H1 (cell line): ENCODE measurements at regions not wholly inside any gene's neighbourhood (a gene's known extent, or its start where the extent isn't known, plus 50 kb on each side); places are given as distances from the start of the nearest gene placed in this dataset.

Source experiments
- CTCF ChIA-PET: fragments of 300-600 bp; sonication (Branson Sonifier 250); formaldehyde crosslinking; loops from one replicate; lab custom pipeline; 2021; ENCODE audit not compliant: partially characterized antibody; lab: Charles Lee
- POLR2A ChIA-PET: fragments of 300-600 bp; sonication (Branson Sonifier 250); formaldehyde crosslinking; loops from one replicate; lab custom pipeline; 2021; ENCODE audit warnings: inconsistent platforms; ENCODE audit not compliant: partially characterized antibody; lab: Charles Lee
- DNase-seq, 2 experiments: peaks; one replicate each; pipeline versions ENCODE4 v3.0.0 to v3.0.0-alpha.2; 2010 to 2022; ENCODE audit warnings: low spot score in 2 of 2, low read depth in 1 of 2, mixed read lengths in 1 of 2
- FAIRE-seq: peaks from 2 replicates; lab custom pipeline; 2011; peaks lifted over from hg19 to GRCh38; lab: Jason Lieb, UNC
- H2AFZ ChIP-seq: 2 replicates; pipeline ENCODE4 v1.8.1; 2012; ENCODE audit warnings: low read length, inconsistent platforms
- H2AK5ac ChIP-seq: 2 replicates; pipeline ENCODE4 v1.6.1; 2013; ENCODE audit warnings: low read depth, low read length
- H2BK120ac ChIP-seq: replicated peaks from 2 replicates; pipeline ENCODE3; 2013; ENCODE audit warnings: low read depth, low read length, inconsistent platforms
- H2BK12ac ChIP-seq: 2 replicates; pipeline ENCODE4 v1.6.1; 2013; ENCODE audit warnings: low read depth, low read length
- H2BK15ac ChIP-seq: 2 replicates; pipeline ENCODE4 v1.6.1; 2013; ENCODE audit warnings: low read length
- H2BK20ac ChIP-seq: 2 replicates; pipeline ENCODE4 v1.6.1; 2013; ENCODE audit warnings: low read length
- H2BK5ac ChIP-seq: 2 replicates; pipeline ENCODE4 v1.6.1; 2013; ENCODE audit warnings: low read depth, low read length
- H3K14ac ChIP-seq: 2 replicates; pipeline ENCODE4 v1.6.1; 2013; ENCODE audit warnings: inconsistent platforms; ENCODE audit not compliant: insufficient read length
- H3K18ac ChIP-seq: 2 replicates; pipeline ENCODE4 v1.6.1; 2013; ENCODE audit warnings: low read length; ENCODE audit errors: extremely low read depth
- H3K23ac ChIP-seq: 2 replicates; pipeline ENCODE4 v1.6.1; 2013; ENCODE audit warnings: inconsistent platforms; ENCODE audit not compliant: insufficient read length
- H3K23me2 ChIP-seq: 2 replicates; pipeline ENCODE4 v1.6.1; 2013; ENCODE audit warnings: low read depth, low read length
- H3K27ac ChIP-seq: 2 replicates; pipeline ENCODE4 v1.6.1; 2011; ENCODE audit warnings: low read depth, low read length, inconsistent platforms
- H3K27me3 ChIP-seq, 4 experiments: replicated peaks in 1 of 4; 1 replicate in 1 of 4; 2 replicates in 3 of 4; pipeline versions ENCODE4 v1.6.1 to v1.8.1; 2011 to 2013; ENCODE audit warnings: low read length in 3 of 4, mild to moderate bottlenecking in 3 of 4, inconsistent platforms in 2 of 4, mixed read lengths in 2 of 4, moderate library complexity in 1 of 4; ENCODE audit not compliant: control insufficient read depth in 3 of 4, insufficient read depth in 3 of 4; ENCODE audit errors: extremely low read depth in 1 of 4
- H3K36me3 ChIP-seq, 4 experiments: 2 replicates each; pipeline versions ENCODE4 v1.6.1 to v1.8.1; 2011 to 2013; ENCODE audit warnings: mild to moderate bottlenecking in 4 of 4, low read length in 3 of 4, moderate library complexity in 2 of 4, control low read depth in 1 of 4, inconsistent platforms in 1 of 4; ENCODE audit not compliant: insufficient read depth in 4 of 4, control insufficient read depth in 2 of 4
- H3K4ac ChIP-seq: replicated peaks from 2 replicates; pipeline ENCODE3; 2013; ENCODE audit warnings: low read length, low read depth, mixed read lengths, inconsistent platforms; ENCODE audit not compliant: insufficient read length
- H3K4me1 ChIP-seq, 4 experiments: replicated peaks in 1 of 4; 1 replicate in 1 of 4; 2 replicates in 3 of 4; pipeline versions ENCODE4 v1.6.1 to v1.8.1; 2011 to 2013; ENCODE audit warnings: low read length in 3 of 4, inconsistent platforms in 2 of 4, mixed read lengths in 1 of 4; ENCODE audit not compliant: insufficient read depth in 4 of 4, control insufficient read depth in 3 of 4
- H3K4me2 ChIP-seq, 2 experiments: 2 replicates each; pipeline versions ENCODE4 v1.6.1 to v1.8.1; 2011 to 2013; ENCODE audit warnings: low read depth in 2 of 2, low read length in 2 of 2, control low read depth in 1 of 2, inconsistent platforms in 1 of 2, mild to moderate bottlenecking in 1 of 2; ENCODE audit not compliant: insufficient read depth in 1 of 2
- H3K4me3 ChIP-seq, 4 experiments: fragments of 200-600, 300-600 bp in 1 of 4; sonication (generic), shearing (Covaris generic), sonication (Bioruptor Twin) in 1 of 4; 2 replicates each; pipeline versions ENCODE4 v1.5.1 to v1.8.1; 2011 to 2016; ENCODE audit warnings: low read length in 4 of 4, low read depth in 3 of 4, control low read depth in 2 of 4, inconsistent platforms in 2 of 4, mild to moderate bottlenecking in 2 of 4, mixed read lengths in 1 of 4, moderate library complexity in 1 of 4; ENCODE audit not compliant: insufficient read depth in 2 of 4; ENCODE audit errors: extremely low read depth in 1 of 4
- H3K56ac ChIP-seq: replicated peaks from 2 replicates; pipeline ENCODE3; 2013; ENCODE audit warnings: low read depth, mild to moderate bottlenecking, mixed read lengths, low read length, inconsistent platforms; ENCODE audit not compliant: insufficient read length
- H3K79me1 ChIP-seq: 2 replicates; pipeline ENCODE4 v1.6.1; 2013; ENCODE audit warnings: low read depth, low read length, control low read depth
- H3K79me2 ChIP-seq, 2 experiments: 2 replicates each; pipeline versions ENCODE4 v1.6.1 to v1.8.1; 2012 to 2013; ENCODE audit warnings: low read length in 2 of 2, mild to moderate bottlenecking in 2 of 2, inconsistent platforms in 1 of 2; ENCODE audit not compliant: insufficient read depth in 2 of 2, control insufficient read depth in 1 of 2
- H3K9ac ChIP-seq, 4 experiments: replicated peaks in 1 of 4; 1 replicate in 1 of 4; 2 replicates in 3 of 4; pipeline versions ENCODE4 v1.6.1 to v1.8.1; 2011 to 2013; ENCODE audit warnings: low read depth in 3 of 4, low read length in 3 of 4, control low read depth in 2 of 4, mild to moderate bottlenecking in 2 of 4, moderate library complexity in 2 of 4, inconsistent platforms in 1 of 4; ENCODE audit errors: extremely low read depth in 1 of 4
- H3K9me3 ChIP-seq, 2 experiments: 2 replicates each; pipeline versions ENCODE4 v1.6.1 to v1.8.1; 2012 to 2013; ENCODE audit warnings: mild to moderate bottlenecking in 2 of 2, moderate library complexity in 2 of 2, control low read depth in 1 of 2, inconsistent platforms in 1 of 2, low read depth in 1 of 2, low read length in 1 of 2, mixed read lengths in 1 of 2; ENCODE audit not compliant: insufficient read depth in 2 of 2
- H4K20me1 ChIP-seq, 2 experiments: replicated peaks in 1 of 2; 2 replicates each; pipeline versions ENCODE3 to v1.8.1; 2011 to 2013; ENCODE audit warnings: inconsistent platforms in 2 of 2, low read length in 2 of 2, mild to moderate bottlenecking in 1 of 2; ENCODE audit not compliant: insufficient read depth in 2 of 2, control insufficient read depth in 1 of 2
- H4K5ac ChIP-seq: 2 replicates; pipeline ENCODE4 v1.6.1; 2013; ENCODE audit warnings: low read length, low read depth, mixed read lengths, inconsistent platforms; ENCODE audit not compliant: insufficient read length
- H4K8ac ChIP-seq: 2 replicates; pipeline ENCODE4 v1.8.0; 2013; ENCODE audit warnings: mild to moderate bottlenecking, moderate library complexity, low read length, inconsistent platforms; ENCODE audit not compliant: insufficient read depth; ENCODE audit errors: extremely low read depth
- H4K91ac ChIP-seq: replicated peaks from 2 replicates; pipeline ENCODE3; 2013; ENCODE audit warnings: low read length, mixed read lengths, inconsistent platforms; ENCODE audit not compliant: insufficient read length
- CBX8 ChIP-seq: fragments of 300-800, 300-1000 bp; sonication (generic); IDR thresholded peaks from 2 replicates; pipeline ENCODE4 v1.7.1; 2016; ENCODE audit warnings: low read depth, low read length, borderline replicate concordance
- HDAC6 ChIP-seq: IDR thresholded peaks from one replicate; pipeline ENCODE4 v1.7.1; 2012; ENCODE audit warnings: low read depth, mild to moderate bottlenecking, inconsistent platforms, low read length, moderate library complexity
- RXRA ChIP-seq: IDR thresholded peaks from 2 replicates; pipeline ENCODE4 v1.6.1; 2011; ENCODE audit warnings: low read depth, mild to moderate bottlenecking, low read length, moderate library complexity; ENCODE audit not compliant: insufficient read depth
- TAF1 ChIP-seq: IDR thresholded peaks from 2 replicates; pipeline ENCODE4 v1.6.1; 2011; ENCODE audit warnings: mild to moderate bottlenecking, low read depth, low read length
- WGBS, 2 experiments: shearing (Covaris generic) in 1 of 2; methylation state at CpG; one replicate each; pipeline versions ENCODE4 v1.1.6 to v1.1.7; 2013 to 2015; ENCODE audit warnings: low lambda C conversion rate in 2 of 2, mixed read lengths in 2 of 2, inconsistent platforms in 1 of 2, low coverage in 1 of 2, missing lambda C conversion rate in 1 of 2; ENCODE audit not compliant: insufficient replicate concordance in 2 of 2, insufficient coverage in 1 of 2, insufficient read length in 1 of 2; ENCODE audit errors: extremely low coverage in 1 of 2, missing lambda C conversion rate in 1 of 2; 5-methylcytosine and 5-hydroxymethylcytosine counted together

- H3K27ac ChIP-seq: no peak overlapping the region
- no peak overlapping the region for H2BK120ac ChIP-seq
- no peak overlapping the region for H3K4me3 ChIP-seq
- H2BK15ac ChIP-seq: no peak overlapping the region
- no peak overlapping the region for H3K56ac ChIP-seq
- no peaks in the 10 kb centered on the region for H3K4me1 ChIP-seq
- no peak overlapping the region for H3K4me2 ChIP-seq
- H3K14ac ChIP-seq: no peak overlapping the region
- H2AFZ ChIP-seq: no peak overlapping the region
- no peak overlapping the region for H2AK5ac ChIP-seq
- no peak overlapping the region for H3K9ac ChIP-seq
- WGBS, 2 experiments: 100% methylated on average over 3 of the region's 3 CpGs; no CpG with 5 or more reads in 1 of the 2 experiments
- H3K27me3 ChIP-seq: no peaks in the 10 kb centered on the region
- H4K91ac ChIP-seq: no peak overlapping the region
- H2BK20ac ChIP-seq: no peak overlapping the region
- H2BK5ac ChIP-seq: no peak overlapping the region
- no peak overlapping the region for H3K4ac ChIP-seq
- H3K23me2 ChIP-seq: no peaks in the 10 kb centered on the region
- H4K20me1 ChIP-seq: no peaks in the 10 kb centered on the region
- DNase-seq (no peak), FAIRE-seq (no peak)
- no peak overlapping the region for H3K18ac ChIP-seq
- no peak overlapping the region for H3K23ac ChIP-seq
- H3K9me3 ChIP-seq: no peaks in the 10 kb centered on the region
- no peak overlapping the region for H4K8ac ChIP-seq
- H3K36me3 ChIP-seq: no peaks in the 10 kb centered on the region
- H2BK12ac ChIP-seq: no peak overlapping the region
- POLR2A ChIA-PET: no interaction called here
- CTCF ChIA-PET: no interaction called here
- H3K79me2 ChIP-seq: no peaks in the 10 kb centered on the region
- no peaks in the 10 kb centered on the region for H3K79me1 ChIP-seq
- no peak overlapping the region for H4K5ac ChIP-seq
- no peak for TF ChIP-seq HDAC6
- TF ChIP-seq RXRA: no peak
- no peak for TF ChIP-seq CBX8
- TF ChIP-seq TAF1: no peak
These were observed 905.1 kb upstream of the SLIT2 start for GRCh38 chr4:19346636-19347035.
